Stimulated activated CD4-positive, alpha-beta T cell treated with anti-CD3 and anti-CD28 coated beads, Interleukin-15, amount 100 ng/mL, for 48 hours (primary cell): ENCODE measurements at regions not wholly inside any gene's neighbourhood (a gene's known extent, or its start where the extent isn't known, plus 50 kb on each side); places are given as distances from the start of the nearest gene placed in this dataset.
"Not testable (repeated sequence)": the region's sequence is repeated elsewhere in the genome, so short reads cannot be mapped to it uniquely, and the experiment has no call there.

Experiments
- DNase-seq, 2 donors: peaks; one replicate each; pipeline ENCODE4 v3.0.0-alpha.2; 2020; ENCODE audit warnings: low read depth in 2 of 2

GRCh38 chr10:60469147-60469546 lies 79.5 kb upstream of the ANK3 start:
- DNase-seq: not testable (repeated sequence)

GRCh38 chr10:60467202-60467546 lies 77.5 kb upstream of the ANK3 start:
- no peak for DNase-seq

GRCh38 chr10:60466267-60467201 lies 76.9 kb upstream of the ANK3 start:
- DNase-seq: no peak

- no peak for DNase-seq
Observed at GRCh38 chr10:60465801-60466200, 76.1 kb upstream of the ANK3 start.

GRCh38 chr10:60464659-60465058 lies 75.0 kb upstream of the ANK3 start:
- no peak for DNase-seq

DNA sequence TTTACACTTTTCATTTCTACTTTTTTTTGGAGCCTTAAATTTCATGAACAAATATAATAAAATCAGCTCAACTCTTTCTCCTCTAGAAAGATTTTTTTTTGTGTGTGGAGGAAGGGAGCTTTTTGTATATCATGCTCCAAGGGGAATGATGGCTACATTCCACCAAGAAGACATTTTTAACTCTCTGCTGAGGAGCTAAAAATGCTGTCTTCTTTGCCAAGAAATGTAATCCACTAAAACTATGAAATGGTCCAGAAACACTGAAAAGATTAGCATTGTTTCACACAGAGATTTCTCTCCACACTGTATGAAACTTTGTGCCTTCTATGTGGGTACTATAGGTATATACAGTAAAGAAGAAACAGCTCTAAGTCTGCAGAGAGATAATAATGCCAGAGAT lies 74.1 kb upstream of the ANK3 start:
- no peak for DNase-seq

- no peak for DNase-seq
Observed at GRCh38 chr10:60461688-60462087, 72.0 kb upstream of the ANK3 start.

GRCh38 chr10:60459701-60460457 lies 70.2 kb upstream of the ANK3 start:
- no peak for DNase-seq

DNA sequence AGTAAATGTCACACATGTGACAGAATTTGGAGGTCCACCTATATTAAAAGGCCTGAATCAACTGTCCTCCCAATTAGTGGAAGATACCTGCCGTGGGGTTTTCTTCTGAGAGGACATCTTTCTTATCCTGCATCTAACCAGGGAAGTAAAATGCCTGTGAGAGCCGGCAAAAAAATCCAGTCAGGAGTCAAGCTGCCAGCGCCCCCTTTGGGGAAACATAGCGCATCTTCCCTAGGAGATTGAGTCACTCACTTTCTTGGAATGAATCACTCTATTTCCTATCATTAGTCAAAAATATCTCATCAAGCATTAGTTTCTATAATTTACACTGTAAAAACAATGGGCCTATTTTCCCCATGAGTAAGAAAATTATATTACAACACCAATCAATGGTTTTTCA lies 66.4 kb upstream of the ANK3 start:
- DNase-seq: no peak

DNA sequence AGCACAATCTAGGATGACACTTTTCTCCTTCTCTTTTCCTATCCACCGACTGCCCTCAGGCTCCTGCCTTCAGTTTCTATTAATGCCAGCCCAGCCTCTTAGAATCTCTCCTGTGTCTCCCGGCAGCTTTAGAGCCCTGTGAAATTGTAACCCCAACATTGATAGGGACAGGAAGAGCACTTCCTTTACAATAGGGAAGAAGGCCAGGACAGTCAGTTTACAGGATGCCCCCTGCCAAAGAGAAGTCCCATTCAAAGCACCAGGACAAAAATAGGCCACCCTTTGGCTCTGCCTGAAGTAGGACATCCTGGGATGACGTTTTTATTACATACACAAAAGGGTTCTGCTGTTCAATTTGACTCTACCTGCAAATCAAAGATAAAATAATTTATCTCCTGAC lies 64.7 kb upstream of the ANK3 start:
- DNase-seq: no peak

DNA sequence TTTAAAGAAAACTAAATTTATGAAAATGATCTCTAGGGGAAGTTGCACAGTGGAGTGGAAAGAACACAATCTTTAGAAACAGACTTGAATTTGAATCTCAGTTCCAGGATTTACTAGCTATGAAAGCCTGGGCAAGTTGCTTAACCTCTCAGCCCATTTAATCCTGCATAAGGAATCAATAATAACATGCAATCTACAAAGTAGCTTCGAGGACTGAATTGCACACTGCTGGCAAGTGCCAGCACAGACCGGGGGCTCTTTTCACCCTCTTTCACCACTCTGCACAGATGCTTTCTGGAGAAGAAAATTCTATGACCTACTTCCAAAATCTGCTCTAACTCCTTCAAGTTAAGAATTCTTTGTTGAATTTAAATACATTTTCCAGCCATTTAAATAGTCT lies 63.4 kb upstream of the ANK3 start:
- DNase-seq: no peak

DNA sequence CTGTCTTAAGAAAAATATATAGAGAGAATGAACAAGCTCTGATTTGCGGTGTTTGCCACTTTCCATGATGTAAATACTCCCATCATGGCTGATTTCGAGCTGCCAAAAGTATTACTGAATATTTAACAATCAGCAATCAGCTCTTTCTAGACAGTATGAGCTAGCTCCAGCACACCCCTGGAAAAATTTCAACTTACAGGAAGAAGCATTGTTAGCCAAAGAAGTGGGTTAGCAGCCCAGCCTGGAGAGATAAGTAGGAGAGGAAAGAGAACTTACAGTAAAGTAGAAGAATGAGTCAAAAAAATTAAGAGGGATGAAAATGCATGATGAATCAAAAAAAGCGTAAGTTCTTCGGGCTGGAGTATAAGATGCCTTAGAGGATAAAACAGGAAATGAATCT lies 60.6 kb upstream of the ANK3 start:
- no peak for DNase-seq

- DNase-seq: no peak
Observed at GRCh38 chr10:60448246-60448645, 58.6 kb upstream of the ANK3 start.

DNA sequence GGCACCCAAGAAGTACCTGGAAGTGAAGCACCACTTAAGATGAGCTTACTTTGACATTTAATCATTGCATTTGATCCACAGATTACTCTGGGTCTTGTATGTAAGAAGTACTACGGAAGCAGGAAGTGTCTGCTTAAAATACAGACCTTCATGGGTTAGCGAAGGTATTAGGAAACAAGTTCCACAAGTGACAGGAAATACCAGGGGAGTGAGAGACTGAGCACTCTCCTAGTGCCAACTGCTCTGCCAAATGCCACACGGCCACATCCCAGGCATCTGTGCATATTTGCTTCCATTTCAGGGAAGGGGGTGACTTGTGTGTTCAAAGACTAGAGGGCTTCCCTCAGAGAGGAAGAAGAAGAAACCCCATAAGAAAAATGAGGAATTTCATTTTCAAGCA lies 57.2 kb upstream of the ANK3 start:
- no peak for DNase-seq

DNA sequence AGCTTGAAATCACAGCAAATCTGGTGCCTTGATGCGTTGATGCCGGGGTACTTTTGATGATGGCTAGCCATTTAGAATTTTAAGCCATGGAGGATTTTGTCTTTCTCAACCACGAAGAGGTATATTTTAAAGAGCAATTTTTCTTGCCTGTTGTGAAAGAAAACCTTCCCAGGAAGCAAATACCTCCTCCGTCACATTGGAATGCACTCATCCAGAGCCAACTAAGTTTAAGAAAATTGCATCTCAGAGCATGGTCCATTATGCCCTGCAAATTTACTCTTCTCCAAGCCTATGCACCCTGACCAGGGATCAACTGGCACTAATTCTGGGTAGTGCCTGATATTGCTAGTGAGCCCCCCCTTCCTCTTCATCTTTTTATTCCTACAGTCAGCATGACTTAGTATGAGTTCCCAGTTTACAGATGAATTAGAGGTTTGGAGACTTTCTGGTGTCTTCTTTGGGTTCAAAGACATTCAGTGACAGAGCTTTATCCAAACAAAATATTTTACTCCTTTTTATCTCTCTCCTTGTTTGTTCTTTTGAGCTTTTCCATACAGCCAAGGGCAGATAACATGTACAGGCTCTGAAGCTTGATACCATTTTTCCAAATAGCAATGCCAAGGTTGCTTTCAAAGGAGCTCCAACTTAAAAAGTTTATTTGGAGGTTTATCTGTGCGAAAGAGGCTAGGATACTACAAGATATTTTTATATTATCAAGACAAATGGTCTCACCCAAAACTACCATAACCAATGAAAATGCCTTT lies 56.6 kb upstream of the ANK3 start:
- no peak for DNase-seq

DNA sequence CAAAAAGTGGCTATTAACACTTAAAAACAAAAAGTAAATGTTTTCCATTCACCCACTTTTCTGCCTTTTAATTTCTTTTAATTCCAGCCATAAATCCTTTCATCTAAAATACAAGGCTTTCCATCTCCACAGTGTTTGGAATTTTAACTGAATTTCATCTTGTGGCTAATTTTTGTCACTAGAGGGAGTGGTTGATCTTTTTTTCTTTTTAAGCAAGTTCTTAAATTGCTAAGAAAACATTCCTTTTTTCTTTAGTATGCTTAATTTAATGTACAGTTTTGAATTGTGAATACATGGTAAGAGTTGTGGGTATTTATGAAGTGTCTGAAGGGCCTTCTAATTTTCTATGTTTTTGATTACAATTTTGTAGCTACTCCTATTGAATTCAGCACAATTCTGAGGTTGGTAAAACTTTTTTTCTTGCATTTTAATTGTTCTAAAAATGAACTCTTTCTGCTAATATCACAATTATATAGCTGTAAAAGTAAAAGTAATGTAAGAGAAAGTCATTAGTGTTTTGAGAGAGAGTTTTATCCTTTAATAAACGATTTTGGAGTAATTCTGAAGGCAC lies 54.9 kb upstream of the ANK3 start:
- no peak for DNase-seq

- DNase-seq: no peak
Observed at GRCh38 chr10:60443346-60443745, 53.7 kb upstream of the ANK3 start.

GRCh38 chr10:60441515-60441914 lies 51.8 kb upstream of the ANK3 start:
- no peak for DNase-seq

DNA sequence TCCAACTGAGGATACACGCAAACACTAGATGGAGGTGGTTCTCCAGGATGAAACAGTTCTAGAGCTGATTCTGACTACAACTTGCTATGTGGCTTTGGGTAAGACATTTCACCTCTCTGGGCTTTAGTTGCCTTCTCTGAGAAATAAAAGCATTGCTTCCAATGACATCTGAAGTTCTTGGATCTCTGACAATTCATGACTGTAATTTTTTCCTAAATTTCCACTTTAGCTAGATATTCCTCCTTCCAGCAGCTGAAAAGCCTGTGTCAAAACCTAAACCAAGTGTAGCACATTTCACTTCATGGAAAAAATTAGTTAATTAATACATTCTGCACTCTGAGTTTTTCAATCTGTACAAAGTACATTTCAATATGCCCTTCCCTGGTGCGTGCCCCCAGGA lies 50.0 kb upstream of the ANK3 start:
- DNase-seq: no peak
